PC-3 (cell line): ENCODE measurements at regions not wholly inside any gene's neighbourhood (a gene's known extent, or its start where the extent isn't known, plus 50 kb on each side); places are given as distances from the start of the nearest gene placed in this dataset.

Source experiments
- EZH2 ChIP-seq: fragments of 300-600 bp; sonication (generic); IDR thresholded peaks from one replicate; pipeline ENCODE4 v1.6.1; 2017; ENCODE audit warnings: antibody characterized with exemption, mild to moderate bottlenecking, low read length; ENCODE audit not compliant: unreplicated experiment
- TF ChIP-seq, protein P1 (sequence below): fragments of 300-600 bp; sonication (generic); conservative IDR thresholded peaks from 2 replicates; pipeline ENCODE4 v1.5.1; 2017; ENCODE audit warnings: antibody characterized with exemption, low read depth, mild to moderate bottlenecking, low read length

DNA sequence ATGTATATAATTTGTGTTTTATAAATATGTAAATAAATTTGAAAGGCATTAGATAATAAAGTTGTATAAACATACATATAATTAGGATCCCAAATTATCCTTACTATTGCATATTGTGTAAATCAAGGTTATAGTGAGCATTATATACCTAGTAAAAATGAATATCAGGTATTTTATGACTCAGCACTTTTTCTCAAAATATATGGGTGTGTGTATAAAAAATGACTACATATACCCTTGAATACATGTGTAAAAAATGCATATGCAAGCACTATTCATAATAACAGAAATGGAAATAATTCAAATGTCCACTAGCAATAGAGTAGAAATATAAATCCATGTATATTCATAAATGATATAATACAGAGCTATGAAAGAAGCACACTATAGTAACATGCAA is 870.9 kb upstream of the CNTNAP5 start:
- no peak for TF ChIP-seq EZH2
- TF ChIP-seq, protein P1, sequence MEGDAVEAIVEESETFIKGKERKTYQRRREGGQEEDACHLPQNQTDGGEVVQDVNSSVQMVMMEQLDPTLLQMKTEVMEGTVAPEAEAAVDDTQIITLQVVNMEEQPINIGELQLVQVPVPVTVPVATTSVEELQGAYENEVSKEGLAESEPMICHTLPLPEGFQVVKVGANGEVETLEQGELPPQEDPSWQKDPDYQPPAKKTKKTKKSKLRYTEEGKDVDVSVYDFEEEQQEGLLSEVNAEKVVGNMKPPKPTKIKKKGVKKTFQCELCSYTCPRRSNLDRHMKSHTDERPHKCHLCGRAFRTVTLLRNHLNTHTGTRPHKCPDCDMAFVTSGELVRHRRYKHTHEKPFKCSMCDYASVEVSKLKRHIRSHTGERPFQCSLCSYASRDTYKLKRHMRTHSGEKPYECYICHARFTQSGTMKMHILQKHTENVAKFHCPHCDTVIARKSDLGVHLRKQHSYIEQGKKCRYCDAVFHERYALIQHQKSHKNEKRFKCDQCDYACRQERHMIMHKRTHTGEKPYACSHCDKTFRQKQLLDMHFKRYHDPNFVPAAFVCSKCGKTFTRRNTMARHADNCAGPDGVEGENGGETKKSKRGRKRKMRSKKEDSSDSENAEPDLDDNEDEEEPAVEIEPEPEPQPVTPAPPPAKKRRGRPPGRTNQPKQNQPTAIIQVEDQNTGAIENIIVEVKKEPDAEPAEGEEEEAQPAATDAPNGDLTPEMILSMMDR: no peak
